T-cell (primary cell): ENCODE measurements at regions not wholly inside any gene's neighbourhood (a gene's known extent, or its start where the extent isn't known, plus 50 kb on each side); places are given as distances from the start of the nearest gene placed in this dataset.

Experiments
- ATAC-seq, 4 experiments: fragments of 200-7000 bp in 3 of 4; fragments of 150-1000 bp in 1 of 4; cut with Tn5 transposase; replicated peaks in 1 of 4; 1 replicate in 3 of 4; 2 replicates in 1 of 4; pipeline ENCODE4 v1.10.0; 2021; ENCODE audit warnings: moderate library complexity in 3 of 4, mild to moderate bottlenecking in 2 of 4, moderate number of reproducible peaks in 1 of 4
- CTCF ChIA-PET, 2 donors: fragments of 300-600 bp; sonication (Branson Sonifier 250); formaldehyde crosslinking; loops; one replicate each; lab custom pipeline; 2022; ENCODE audit warnings: antibody characterized with exemption in 2 of 2; lab: Charles Lee
- POLR2A ChIA-PET, 2 donors: fragments of 300-600 bp; sonication (Branson Sonifier 250); formaldehyde crosslinking; loops; one replicate each; lab custom pipeline; 2022; ENCODE audit warnings: antibody characterized with exemption in 2 of 2; lab: Charles Lee
- DNase-seq, 35 experiments: peaks; one replicate each; pipeline versions ENCODE4 v3.0.0 to v3.0.0-alpha.2; 2013 to 2023
- H3K27ac ChIP-seq: one replicate; pipeline ENCODE4 v1.5.1; 2013; ENCODE audit warnings: low read length
- H3K27me3 ChIP-seq, 2 experiments: replicated peaks in 1 of 2; 1 replicate in 1 of 2; 2 replicates in 1 of 2; pipeline versions ENCODE4 v1.6.1 to v1.7.0; 2013; ENCODE audit warnings: low read length in 1 of 2, mixed read lengths in 1 of 2; ENCODE audit not compliant: control insufficient read depth in 2 of 2, insufficient read depth in 2 of 2; ENCODE audit errors: extremely low read depth in 1 of 2
- H3K36me3 ChIP-seq, 2 donors: 1 replicate in 1 of 2; 2 replicates in 1 of 2; pipeline versions ENCODE4 v1.6.1 to v1.7.0; 2013; ENCODE audit warnings: low read length in 1 of 2; ENCODE audit not compliant: control insufficient read depth in 2 of 2, insufficient read depth in 1 of 2; ENCODE audit errors: extremely low read depth in 1 of 2
- H3K4me1 ChIP-seq, 2 experiments: 1 replicate in 1 of 2; 2 replicates in 1 of 2; pipeline versions ENCODE4 v1.6.1 to v1.7.0; 2013; ENCODE audit warnings: low read length in 2 of 2, mixed read lengths in 1 of 2; ENCODE audit not compliant: insufficient read depth in 2 of 2, control insufficient read depth in 1 of 2; ENCODE audit errors: extremely low read depth in 1 of 2
- H3K4me3 ChIP-seq, 2 donors: 1 replicate in 1 of 2; 2 replicates in 1 of 2; pipeline versions ENCODE4 v1.5.1 to v1.7.0; 2013; ENCODE audit warnings: mild to moderate bottlenecking in 2 of 2, low read length in 1 of 2, moderate library complexity in 1 of 2; ENCODE audit not compliant: control insufficient read depth in 1 of 2; ENCODE audit errors: extremely low read depth in 1 of 2
- H3K9me3 ChIP-seq: 2 replicates; pipeline ENCODE4 v1.7.0; 2013
- H3K27ac Mint-ChIP-seq, 2 donors: one replicate each; pipeline ENCODE4 v1.8.0; 2020 to 2021; ENCODE audit warnings: mild to moderate bottlenecking in 2 of 2, mixed read lengths in 2 of 2
- H3K27me3 Mint-ChIP-seq, 2 donors: one replicate each; pipeline ENCODE4 v1.8.0; 2021 to 2022; ENCODE audit warnings: mixed read lengths in 2 of 2
- H3K36me3 Mint-ChIP-seq: one replicate; pipeline ENCODE4 v1.8.0; 2021; ENCODE audit warnings: mixed read lengths
- H3K4me1 Mint-ChIP-seq, 3 donors: one replicate each; pipeline ENCODE4 v1.8.0; 2020 to 2022; ENCODE audit warnings: mixed read lengths in 3 of 3, mild to moderate bottlenecking in 1 of 3
- H3K4me3 Mint-ChIP-seq, 3 donors: one replicate each; pipeline ENCODE4 v1.8.0; 2020 to 2022; ENCODE audit warnings: mild to moderate bottlenecking in 3 of 3, mixed read lengths in 3 of 3, moderate library complexity in 3 of 3
- H3K9me3 Mint-ChIP-seq, 3 donors: one replicate each; pipeline ENCODE4 v1.8.0; 2020 to 2022; ENCODE audit warnings: mixed read lengths in 3 of 3
- WGBS: methylation state at CpG from one replicate; pipeline ENCODE4 v1.1.5; 2013; ENCODE audit warnings: missing lambda C conversion rate; ENCODE audit not compliant: insufficient coverage; 5-methylcytosine and 5-hydroxymethylcytosine counted together

GRCh38 chr2:212752730-212753351, 214.2 kb upstream of the ERBB4 start:
- DNase-seq (no peak), ATAC-seq (no peak)
- Mint-ChIP-seq H3K4me1 (no peaks in the 10 kb centered on the region), H3K36me3 (no peaks in the 10 kb centered on the region), H3K4me3 (no peak overlapping the region), H3K27ac (no peak overlapping the region), H3K9me3 (peaks cover 8 to 31% (median 12%) of the 10 kb centered on the region in 3 donors), H3K27me3 (no peaks in the 10 kb centered on the region)
- Histone ChIP-seq H3K4me1 (no peaks in the 10 kb centered on the region), H3K36me3 (no peaks in the 10 kb centered on the region), H3K27me3 (peaks cover 0 to 2% of the 10 kb centered on the region in 2 experiments), H3K27ac (no peak overlapping the region), H3K4me3 (no peak overlapping the region), H3K9me3 (no peaks in the 10 kb centered on the region)
- CTCF ChIA-PET = no interaction called here
- WGBS = 42% methylated on average over 1 of the region's 2 CpGs
- POLR2A ChIA-PET = no interaction called here

DNA sequence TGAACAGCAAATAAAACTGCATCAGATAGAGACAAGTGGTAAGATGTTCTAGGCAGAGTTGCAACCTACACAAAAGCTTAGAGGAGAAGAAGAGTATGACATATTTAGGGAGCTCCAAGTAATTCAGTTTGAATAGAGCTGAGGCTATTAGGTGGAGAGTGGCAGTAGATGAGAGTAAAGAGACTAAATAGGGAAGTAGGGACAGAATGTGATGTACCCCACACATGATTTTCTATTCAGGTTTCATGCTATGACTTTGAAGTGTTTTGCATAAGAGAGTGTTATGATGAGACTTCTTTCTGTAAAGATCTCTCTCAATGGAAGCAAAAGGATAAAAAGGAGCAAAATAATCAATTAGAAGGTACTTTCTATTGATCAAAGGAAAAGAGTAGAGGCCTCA, 206.8 kb upstream of the ERBB4 start:
- no peak overlapping the region for H3K27ac ChIP-seq
- H3K4me1 ChIP-seq = no peaks in the 10 kb centered on the region
- DNase-seq = no peak
- ChIA-PET CTCF (interaction anchor here in 1 of 2 donors (0.6 kb wide), 1 partner anchor 61 kb away, joined by 3 read pairs; no protein-coding TSS in a partner anchor), POLR2A (no interaction called here)
- H3K36me3 ChIP-seq = no peaks in the 10 kb centered on the region
- Mint-ChIP-seq H3K4me1 (no peaks in the 10 kb centered on the region), H3K27ac (no peak overlapping the region), H3K4me3 (no peak overlapping the region), H3K27me3 (no peaks in the 10 kb centered on the region), H3K36me3 (no peaks in the 10 kb centered on the region), H3K9me3 (peaks cover 0 to 3% (median 1%) of the 10 kb centered on the region in 3 donors)
- H3K4me3 ChIP-seq = no peak overlapping the region
- H3K9me3 ChIP-seq = no peaks in the 10 kb centered on the region
- no peaks in the 10 kb centered on the region for H3K27me3 ChIP-seq
- ATAC-seq = no peak

DNA sequence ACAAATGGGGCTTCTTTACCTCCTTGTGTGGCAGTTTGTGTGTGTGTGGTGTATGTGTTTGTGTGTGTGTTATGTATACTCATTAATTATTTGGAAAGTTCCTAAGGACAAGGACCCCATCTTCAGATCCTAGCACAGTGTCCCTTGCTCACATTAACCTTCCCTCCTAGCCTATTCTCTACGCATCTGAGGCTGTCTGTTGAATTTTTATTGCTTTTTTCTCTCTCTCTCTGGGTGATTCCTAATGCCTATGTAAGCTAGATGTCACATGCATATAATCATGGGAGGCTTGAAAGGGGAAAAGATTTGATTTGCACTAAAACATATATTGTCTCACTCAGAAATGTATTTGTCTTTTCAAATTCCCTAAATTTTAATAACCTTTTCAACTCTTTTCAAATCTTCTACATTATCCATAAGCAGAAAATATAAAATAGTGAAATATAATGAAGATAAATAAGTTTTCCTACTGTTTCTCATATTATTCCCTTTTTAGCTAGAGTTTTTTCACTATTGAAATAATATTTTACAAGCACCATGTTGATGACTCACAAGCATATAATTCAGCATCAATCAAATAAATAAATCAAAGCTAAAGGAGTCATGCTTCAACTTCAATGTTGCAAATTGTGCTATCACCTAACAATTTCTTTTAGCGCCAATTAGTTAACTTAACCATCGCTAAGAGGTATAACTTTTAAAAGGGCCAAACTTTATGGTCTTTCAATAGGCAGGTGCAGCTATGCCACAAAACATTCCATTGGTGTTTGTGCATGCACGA, 199.0 kb upstream of the ERBB4 start:
- Mint-ChIP-seq H3K27me3 (no peaks in the 10 kb centered on the region), H3K9me3 (no peaks in the 10 kb centered on the region), H3K4me1 (no peaks in the 10 kb centered on the region), H3K36me3 (no peaks in the 10 kb centered on the region), H3K4me3 (no peak overlapping the region), H3K27ac (no peak overlapping the region)
- no peaks in the 10 kb centered on the region for H3K36me3 ChIP-seq
- no peak overlapping the region for H3K27ac ChIP-seq
- DNase-seq (no peak), ATAC-seq (no peak)
- CTCF ChIA-PET = no interaction called here
- no peak overlapping the region for H3K4me3 ChIP-seq
- WGBS = 100% methylated on average over 1 of the region's 4 CpGs
- H3K27me3 ChIP-seq = no peaks in the 10 kb centered on the region
- no peaks in the 10 kb centered on the region for H3K4me1 ChIP-seq
- H3K9me3 ChIP-seq = no peaks in the 10 kb centered on the region
- POLR2A ChIA-PET = no interaction called here

- H3K36me3 Mint-ChIP-seq = no peaks in the 10 kb centered on the region
- POLR2A ChIA-PET = no interaction called here
Measured at GRCh38 chr2:212736385-212736726, 197.8 kb upstream of the ERBB4 start.

GRCh38 chr2:212733273-212733672, 194.7 kb upstream of the ERBB4 start:
- no peaks in the 10 kb centered on the region for H3K36me3 Mint-ChIP-seq
- H3K27me3 ChIP-seq = no peaks in the 10 kb centered on the region
- no peak overlapping the region for H3K27ac ChIP-seq
- H3K4me3 Mint-ChIP-seq = no peak overlapping the region
- DNase-seq (no peak), ATAC-seq (no peak)
- no peaks in the 10 kb centered on the region for H3K9me3 ChIP-seq
- no peaks in the 10 kb centered on the region for H3K4me1 ChIP-seq
- no peaks in the 10 kb centered on the region for H3K4me1 Mint-ChIP-seq
- ChIA-PET POLR2A (interaction anchor here in 1 of 2 donors (0.6 kb wide), 1 partner anchor 710 kb away, joined by 3 read pairs; no protein-coding TSS in a partner anchor), CTCF (no interaction called here)
- no peak overlapping the region for H3K4me3 ChIP-seq
- no peaks in the 10 kb centered on the region for H3K36me3 ChIP-seq
- 6% methylated on average over 3 of the region's 4 CpGs for WGBS
- no peaks in the 10 kb centered on the region for H3K27me3 Mint-ChIP-seq
- H3K9me3 Mint-ChIP-seq = no peaks in the 10 kb centered on the region
- H3K27ac Mint-ChIP-seq = no peak overlapping the region

More at GRCh38 chr2:212736385-212736726, 197.8 kb upstream of the ERBB4 start:
- no peaks in the 10 kb centered on the region for H3K27me3 ChIP-seq
- H3K4me1 Mint-ChIP-seq = no peaks in the 10 kb centered on the region
- no peak overlapping the region for H3K4me3 ChIP-seq
- no peaks in the 10 kb centered on the region for H3K9me3 Mint-ChIP-seq
- no peaks in the 10 kb centered on the region for H3K27me3 Mint-ChIP-seq
- no peaks in the 10 kb centered on the region for H3K4me1 ChIP-seq
- H3K27ac Mint-ChIP-seq = no peak overlapping the region
- H3K36me3 ChIP-seq = no peaks in the 10 kb centered on the region
- no peak for DNase-seq
- H3K4me3 Mint-ChIP-seq = no peak overlapping the region
- CTCF ChIA-PET = no interaction called here
- no peak for ATAC-seq
- no CpG with 5 or more reads among the region's 1 CpG for WGBS
- no peak overlapping the region for H3K27ac ChIP-seq
- H3K9me3 ChIP-seq = no peaks in the 10 kb centered on the region

DNA sequence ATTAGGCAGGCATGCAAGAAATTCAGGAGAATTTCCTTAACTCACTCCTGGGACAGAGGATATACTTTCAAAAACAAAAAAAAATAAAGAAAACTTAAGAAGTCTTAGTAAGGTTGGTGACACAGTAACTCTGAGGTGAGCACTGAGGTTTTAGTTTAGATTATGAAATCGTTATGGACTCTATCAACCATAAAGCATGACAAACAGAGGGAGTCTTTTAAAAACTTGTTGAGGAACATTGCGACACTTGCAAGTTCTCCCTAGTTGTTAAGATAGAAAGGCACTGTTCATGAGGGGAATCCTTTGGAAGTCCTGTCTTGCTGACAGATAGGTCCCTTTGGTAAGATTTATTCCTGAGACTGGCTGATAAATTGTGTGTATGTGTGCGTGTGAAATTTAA, 194.3 kb upstream of the ERBB4 start:
- Histone ChIP-seq H3K27me3 (no peaks in the 10 kb centered on the region), H3K4me1 (peaks cover 0 to under 1% of the 10 kb centered on the region in 2 experiments), H3K4me3 (no peak overlapping the region), H3K36me3 (no peaks in the 10 kb centered on the region), H3K9me3 (no peaks in the 10 kb centered on the region), H3K27ac (no peak overlapping the region)
- no peaks in the 10 kb centered on the region for H3K9me3 Mint-ChIP-seq
- no peaks in the 10 kb centered on the region for H3K27me3 Mint-ChIP-seq
- peaks cover 0 to 2% (median 0%) of the 10 kb centered on the region in 3 donors for H3K4me1 Mint-ChIP-seq
- ATAC-seq (no peak), DNase-seq (no peak)
- H3K36me3 Mint-ChIP-seq = no peaks in the 10 kb centered on the region
- ChIA-PET CTCF (no interaction called here), POLR2A (interaction anchor here in 1 of 2 donors (0.6 kb wide), 1 partner anchor 709 kb away, joined by 3 read pairs; no protein-coding TSS in a partner anchor)
- no CpG with 5 or more reads among the region's 3 CpGs for WGBS
- no peak overlapping the region for H3K4me3 Mint-ChIP-seq
- no peak overlapping the region for H3K27ac Mint-ChIP-seq
